NCI-H146 (cell line): ENCODE measurements at regions not wholly inside any gene's neighbourhood (a gene's known extent, or its start where the extent isn't known, plus 50 kb on each side); places are given as distances from the start of the nearest gene placed in this dataset.

ENCODE experiments used
- DNase-seq: peaks from one replicate; lab custom pipeline; 2025; lab: John Stamatoyannopoulos, UW

DNA sequence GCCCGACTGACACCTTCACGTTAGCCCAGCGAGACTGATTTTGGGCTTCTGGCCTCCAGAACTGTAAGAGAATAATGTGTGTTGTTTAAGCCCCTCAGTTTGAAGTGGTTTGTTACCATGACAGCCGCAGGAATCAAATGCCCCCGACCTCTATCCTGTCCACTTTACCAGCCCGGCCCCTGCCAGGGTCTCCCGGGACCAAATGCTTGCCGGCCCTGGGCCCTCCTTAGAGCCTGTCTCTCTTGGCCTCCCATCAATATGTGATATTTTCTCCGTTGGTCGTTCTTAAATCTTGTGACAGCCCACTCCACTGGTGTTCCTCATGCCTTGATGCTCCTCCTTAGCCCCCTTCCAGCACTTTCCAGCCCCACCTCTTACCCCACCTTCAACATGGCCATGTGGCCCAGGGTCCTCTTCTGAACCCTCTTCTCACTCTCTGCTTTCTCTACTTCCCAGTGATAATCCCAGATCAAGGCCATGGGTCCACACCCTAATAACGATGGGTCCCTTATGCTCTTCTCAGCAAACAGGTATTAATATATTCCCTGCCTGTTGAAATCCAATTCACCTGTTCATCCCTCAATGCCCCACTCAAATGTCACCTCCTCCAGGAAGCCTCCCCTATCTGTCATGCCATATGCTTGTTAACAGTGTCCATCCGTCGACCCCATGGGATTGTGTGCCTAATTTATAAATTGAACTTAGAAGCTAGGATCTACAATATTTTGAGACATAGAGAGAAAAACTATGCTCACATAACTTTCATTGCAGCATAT, 192.8 kb downstream of the ZFP36L2 start:
- DNase-seq, result no peak

DNA sequence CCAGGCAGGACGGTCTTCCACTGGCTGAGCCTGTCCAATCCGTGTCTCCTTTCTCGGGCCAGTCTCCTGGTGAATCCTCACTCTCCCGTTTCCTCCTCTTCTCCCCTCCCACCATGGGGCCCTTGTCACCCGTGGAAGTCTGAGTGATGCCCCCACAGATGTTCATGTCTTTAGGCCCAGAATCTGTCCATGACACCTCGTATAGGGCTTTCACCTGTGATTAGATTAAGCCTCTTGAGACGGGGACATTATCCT, 193.5 kb downstream of the ZFP36L2 start:
- no peak for DNase-seq

DNA sequence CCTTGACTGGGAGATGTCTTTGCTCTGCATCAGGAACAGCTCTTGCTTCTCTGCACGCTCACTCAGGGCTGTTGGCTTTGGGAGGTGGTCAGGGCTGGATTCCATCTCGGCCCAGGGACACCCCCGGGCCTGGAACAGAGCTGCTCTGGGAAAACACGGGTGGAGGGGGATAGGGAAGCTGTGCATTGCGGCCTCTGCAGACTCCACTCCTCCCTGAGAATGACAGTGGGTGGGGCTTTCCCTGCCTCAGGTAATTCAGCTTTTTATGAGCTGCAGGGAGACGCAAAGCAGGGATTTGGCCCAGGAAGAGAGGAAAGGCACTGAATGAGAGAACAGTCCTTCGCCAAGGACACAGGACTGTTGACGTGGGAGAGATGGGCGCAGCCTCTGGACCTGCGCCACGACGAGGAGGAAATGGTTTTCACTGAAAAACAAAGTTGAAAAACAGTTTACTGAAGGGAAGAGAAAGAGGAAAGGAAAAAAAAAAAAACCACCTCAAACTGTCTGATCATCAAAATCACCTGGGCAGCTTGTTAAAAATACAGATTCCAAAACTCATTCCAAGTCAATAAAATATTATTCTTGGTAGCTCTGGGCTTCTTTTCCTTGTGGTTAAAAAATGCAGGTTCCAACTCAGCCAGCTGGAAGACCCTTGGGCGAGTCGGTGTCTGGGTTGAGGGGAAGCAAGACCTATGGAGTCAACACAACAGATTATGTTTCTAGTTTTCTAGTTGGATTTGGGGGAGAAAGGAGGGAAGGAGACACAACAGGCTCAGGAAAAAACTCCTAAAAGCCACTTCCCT, 194.0 kb downstream of the ZFP36L2 start:
- no peak for DNase-seq

DNA sequence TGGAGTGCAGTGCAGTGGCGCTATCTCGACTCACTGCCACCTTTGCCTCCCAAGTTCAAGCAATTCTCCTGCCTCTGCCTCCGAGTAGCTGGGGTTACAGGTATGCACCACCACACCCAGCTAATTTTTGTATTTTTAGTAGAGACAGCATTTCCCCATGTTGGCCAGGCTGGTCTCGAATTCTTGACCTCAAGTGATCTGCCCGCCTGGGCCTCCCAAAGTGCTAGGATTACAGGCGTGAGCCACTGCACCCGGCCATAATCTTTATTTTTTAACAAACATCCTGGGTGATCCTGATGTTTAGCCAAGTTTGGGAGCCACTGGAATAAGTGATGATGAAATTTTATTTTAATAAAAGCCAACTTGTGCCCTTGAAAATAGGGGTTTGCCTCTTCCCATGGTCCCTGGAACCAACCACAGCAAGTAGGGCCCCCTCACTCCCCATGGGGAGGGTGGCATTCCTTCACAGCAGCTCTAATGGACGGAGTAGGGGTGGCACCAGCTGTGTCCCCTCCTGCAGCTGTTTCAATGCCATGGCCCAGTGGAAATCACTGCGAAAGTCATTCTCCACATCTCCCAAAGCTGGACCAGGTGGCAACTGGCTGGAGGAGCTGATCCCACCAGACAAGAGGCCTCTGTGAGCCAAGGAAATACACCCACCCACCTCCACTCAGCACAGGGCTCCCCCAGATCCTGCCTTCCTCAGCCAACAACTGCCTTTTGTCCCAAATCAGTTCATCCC, 194.8 kb downstream of the ZFP36L2 start:
- DNase-seq, result no peak

DNA sequence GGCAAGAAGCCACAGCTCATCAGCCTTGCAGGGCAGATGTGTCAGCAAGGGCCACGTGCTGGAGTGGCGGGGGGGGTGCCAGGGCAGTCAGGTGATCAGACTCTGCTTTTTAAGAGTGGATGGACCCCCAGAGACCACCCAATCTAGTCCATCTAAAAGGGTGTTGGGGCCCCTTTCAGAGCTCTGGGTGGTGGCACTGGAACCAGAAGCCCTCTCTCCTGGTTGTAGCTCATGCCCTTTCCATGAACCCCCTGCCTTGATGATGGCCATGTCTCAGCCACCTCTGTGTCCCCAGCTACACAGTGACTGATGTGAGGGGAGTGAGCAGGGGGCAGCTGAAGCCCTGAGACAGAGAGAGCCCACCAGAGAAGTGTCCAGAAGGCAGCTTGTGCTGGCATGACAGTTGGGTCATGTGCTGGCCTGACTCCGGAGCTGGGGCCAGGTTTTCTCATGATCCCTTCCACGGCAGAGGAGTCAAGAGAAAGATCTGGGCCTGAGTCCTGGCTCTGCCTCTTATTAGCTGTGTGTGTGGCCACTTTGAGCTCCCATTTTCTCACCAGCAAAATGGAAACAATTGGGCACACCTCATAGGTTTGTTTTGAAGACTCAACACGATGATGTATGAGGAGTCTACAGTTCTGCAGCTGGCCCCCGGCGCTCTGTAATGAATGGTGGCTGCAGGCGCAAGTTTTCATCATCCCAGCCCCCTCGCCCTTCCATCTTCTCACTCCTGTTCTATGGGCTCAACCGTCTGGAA, 195.7 kb downstream of the ZFP36L2 start:
- DNase-seq, result no peak

DNA sequence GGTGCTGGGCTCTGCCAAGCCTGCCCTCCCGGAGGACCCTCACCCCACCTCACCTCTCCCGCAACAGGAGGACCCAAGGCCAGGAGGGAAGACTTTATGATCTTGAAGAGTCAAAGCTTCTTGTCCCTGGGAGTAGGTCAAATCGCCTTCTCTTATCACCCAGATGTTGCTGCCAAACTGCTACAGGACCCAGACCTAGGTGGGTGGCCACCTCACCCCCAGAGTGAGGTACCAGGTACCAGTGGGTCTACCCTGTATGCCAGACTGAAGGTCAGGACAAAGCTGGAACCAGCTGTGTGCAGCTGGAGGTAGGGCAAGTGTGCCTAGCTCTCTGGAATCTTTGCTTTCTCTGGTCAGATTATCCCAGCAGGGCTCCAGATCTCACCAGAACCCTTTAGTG, 197.2 kb downstream of the ZFP36L2 start:
- no peak for DNase-seq

DNA sequence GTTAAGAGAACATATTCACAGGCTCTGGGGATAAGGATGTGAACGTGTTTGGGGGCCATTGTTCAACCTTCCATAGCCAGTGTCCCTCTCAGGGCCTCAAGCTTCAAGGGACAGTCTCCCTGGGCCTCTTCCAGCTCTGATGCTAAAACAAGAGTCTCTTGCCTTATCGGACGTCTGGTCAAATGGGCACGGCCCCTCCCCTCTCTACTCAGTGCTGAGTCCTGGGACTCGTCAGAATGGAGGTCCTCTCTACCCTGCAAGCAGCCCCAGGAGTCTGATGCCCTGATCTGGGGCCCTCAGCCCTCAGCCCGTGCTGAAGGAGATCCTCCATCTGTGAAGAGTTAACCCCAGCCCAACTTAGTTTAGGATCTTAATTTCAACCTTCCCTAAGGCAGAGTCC, 198.2 kb downstream of the ZFP36L2 start:
- DNase-seq, result no peak

DNA sequence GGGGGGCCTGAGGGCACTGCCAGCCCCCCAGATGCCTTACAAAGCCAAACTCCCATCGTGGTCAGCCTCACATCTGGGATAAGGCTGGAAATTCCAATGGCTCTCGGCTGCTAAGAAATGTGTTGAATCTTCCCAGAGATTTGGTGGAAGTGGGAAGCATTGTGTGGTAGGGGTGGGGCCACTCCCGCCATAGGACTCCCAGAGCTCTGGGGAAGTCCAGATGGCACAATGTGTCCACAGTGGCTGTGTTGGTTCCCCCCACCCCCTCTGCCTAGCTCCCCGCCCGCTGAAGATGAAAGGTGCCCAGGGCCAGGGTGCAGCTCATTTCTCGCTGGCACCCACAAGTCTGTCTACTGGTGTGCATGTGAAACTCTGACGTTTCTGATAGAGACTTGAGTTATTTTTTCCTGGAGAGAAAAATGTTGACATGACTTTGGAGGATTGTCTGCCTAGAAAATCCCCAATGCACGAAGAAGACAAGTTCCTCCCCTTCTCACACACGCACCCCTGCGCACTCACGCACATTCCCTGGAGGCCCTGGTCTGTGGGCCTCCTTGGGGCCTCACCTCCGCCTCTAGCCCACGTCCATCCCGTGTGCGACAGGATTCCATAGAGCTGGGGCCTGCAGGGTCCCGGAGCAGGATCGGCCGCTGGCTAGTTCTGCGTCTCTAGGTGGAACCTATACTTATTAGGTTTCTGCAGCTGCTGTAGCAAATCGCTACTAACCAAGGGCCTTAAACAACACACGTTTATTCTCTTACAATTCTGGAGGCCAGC, 199.1 kb downstream of the ZFP36L2 start:
- no peak for DNase-seq

DNA sequence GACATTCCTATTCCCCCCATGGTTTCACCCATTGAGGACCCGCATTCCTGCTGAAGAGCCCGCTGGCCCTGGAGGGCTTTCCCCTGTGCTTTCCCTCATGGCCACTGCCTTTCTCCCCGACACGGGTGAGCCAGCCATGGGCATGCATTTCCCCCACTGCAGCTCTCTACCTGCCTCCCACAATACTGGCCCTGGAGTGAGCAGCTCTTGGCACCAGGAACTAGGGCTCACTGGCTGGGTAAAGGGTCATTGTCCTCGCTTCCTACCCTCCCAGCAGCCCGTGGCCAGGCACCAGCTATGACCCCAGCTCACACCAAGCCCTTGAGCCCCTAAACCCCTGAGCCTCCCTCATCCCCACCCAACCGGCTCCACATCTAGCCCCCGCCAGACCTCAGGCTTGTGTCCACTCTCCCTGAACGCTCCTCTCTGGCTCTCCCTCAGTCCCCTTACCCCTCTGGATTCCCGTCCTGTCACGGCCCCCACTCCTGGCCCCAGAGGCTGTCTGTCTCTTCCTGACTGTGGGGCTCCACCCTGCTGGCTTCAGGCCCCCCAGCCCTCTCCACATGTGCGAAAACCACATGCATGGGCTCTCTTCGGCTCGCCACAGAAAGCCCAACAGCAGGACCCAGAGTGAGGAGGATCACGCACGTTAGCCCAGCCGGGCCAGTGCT, 199.8 kb downstream of the ZFP36L2 start:
- no peak for DNase-seq

DNA sequence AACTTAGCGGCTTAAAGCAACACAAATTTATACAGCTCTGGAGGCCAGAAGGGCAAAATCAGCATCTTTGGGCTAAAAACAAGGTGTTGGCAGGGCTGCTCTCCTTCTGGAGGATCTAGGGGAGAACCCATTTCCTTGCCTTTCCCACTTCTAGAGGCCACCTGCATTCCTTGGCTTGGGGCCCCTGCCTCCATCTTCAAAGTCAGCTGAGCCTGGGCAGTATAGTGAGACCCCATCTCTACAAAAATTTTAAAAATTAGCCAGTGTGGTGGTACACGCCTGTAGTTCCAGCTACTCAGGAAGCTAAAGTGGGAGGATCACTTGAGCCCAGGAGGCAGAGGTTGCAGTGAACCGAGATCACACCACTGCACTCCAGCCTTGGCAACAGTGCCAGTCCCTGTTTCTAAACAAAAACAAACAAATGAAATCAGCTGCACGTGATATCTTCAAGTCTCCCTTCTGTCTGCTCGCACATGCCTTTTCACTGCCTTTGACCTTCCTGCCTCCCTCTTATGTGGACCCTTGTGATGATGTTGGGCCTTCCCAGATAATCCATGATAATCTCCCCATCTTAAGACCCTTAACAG, 200.6 kb downstream of the ZFP36L2 start:
- no peak for DNase-seq

DNA sequence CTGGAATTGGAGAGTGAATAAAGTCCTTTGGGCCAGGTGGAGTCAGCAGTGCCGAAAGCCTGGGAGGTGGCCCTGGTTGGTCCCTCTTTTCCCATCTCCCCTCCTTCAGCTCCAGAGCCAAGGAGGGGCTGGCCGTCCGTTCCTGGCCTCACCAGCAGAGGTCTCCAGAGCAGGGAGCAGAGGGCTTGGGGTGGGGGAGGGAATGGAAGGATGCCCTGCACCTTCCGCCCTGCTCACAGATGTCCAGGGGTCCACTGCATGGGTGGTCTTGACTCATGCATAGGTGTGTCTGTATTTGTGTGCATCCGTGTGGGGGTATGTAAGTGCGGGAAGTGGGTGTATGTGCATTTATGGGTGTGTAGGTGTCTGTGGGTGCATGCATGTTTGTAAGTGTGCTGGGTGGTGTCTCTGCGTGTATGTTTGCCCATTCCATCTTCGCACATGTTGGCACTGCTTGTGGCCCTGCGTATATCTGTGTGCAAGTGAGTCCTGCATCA, 201.8 kb downstream of the ZFP36L2 start:
- DNase-seq, result peak; percentile 21

DNA sequence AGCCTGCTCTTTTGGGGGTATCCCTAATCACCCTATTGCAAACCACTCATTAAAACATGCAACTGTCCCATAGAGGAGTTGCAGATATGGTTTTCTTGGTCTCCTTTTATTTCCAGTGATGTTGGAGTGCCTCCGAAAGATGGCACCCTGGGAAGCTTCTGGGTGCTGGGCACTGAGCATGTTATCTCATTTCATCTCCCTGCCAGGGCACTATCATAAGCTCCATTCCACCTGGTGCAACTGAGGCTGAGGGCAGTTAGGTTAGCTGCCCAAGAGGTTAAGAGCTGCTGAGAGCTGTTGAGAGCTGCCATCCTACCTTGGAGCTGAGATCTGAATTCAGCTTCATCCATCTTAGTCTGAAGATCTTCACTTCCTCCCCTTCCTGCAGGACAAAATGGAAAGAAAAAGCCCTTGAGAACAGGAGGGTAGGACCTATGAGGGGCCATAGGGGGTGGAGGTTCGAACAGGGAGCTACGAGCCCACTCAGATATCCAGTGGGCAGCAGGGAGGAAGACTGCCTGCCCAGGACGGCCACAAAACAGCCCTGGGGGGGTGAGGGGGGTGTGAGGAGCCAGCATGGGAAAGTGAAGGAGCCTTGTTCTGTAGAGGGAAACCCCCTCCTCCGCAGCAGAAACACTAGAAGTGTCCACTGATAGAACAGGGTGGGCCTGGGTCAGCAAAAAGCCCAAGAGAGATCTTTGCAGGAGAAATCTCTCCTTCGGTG, 202.5 kb downstream of the ZFP36L2 start:
- no peak for DNase-seq

DNA sequence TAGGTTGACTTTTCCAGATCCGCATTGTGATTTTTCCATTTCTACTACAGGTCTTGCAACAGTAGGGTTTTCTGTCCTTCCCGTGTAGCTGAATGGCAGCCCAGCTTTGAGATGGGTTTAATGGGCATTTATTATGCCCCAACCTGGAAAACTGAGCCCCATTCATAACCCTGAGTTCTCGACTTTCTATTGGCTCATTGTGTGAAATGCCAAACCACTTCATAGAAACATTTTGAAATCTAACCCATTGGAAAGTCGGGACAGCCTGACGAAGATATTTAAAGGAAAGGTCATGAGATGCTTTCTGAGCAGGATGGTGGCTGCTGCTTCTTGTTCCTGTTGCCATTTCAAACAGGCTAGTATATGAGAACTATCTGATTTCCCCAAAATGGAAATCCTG, 203.5 kb downstream of the ZFP36L2 start:
- no peak for DNase-seq

DNA sequence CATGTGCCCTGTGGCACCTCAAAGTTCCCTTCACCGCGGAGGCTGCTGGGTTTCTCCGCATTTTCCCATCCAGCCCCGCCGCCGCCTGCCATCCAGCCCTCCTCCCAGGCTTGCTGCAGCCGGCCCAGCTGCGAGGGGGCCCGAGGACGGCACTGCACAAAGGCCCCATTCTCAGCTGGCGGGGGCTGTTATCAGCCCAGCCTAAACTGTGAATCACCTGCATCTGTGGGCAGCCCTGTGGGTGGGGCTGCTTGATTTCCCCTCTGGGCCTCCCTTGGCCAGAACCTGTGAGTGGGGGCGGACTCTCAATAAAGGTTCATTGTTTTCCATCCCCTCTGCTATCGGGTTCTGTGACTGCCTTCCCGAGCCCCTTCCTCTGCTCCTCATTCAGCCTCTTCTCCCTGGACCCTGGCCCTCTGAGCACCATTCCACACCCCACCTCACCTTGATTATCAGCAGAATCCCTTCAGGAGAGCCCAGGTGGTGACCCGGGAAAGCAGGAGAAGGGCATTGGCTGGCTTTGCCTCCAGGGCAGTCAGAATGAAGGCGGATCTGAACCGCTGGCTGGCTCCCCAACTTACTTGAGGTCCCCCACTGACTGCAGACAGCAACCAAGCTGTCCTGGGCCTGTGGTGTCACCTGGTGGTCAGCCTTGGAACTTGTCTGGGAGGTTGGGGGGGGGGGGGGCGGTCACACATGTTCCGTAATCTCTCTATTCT, 204.5 kb downstream of the ZFP36L2 start:
- DNase-seq, result no peak

DNA sequence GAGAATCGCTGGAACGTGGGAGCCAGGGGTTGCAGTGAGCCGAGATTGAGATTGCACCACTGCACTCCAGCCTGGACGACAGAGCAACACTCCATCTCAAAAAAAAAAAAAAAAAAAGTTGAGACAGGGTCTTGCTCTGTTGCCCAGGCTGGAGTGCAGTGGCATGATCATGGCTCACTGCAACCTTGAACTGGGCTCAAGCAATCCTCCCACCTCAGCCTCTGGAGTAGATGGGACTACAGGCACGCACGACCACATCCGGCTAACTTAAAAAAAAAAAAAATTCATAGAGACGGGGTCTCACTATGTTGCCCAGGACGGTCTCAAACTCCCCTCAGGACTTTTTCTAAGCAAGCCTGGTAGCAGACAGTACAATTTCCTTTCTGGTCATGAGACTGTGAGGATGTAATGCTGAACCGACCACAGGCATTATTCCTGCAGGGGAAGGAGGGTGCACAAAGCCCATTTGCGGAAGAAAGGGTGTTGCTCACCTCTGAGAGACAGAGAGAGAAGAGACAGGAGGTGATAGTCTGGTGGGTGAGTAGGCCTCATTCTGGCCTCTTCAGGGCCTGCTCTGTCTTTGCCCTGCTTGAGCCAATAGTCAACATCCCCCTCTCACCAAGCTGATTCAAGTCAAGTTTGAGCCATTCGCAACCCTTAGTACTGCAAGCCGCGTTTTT, 205.3 kb downstream of the ZFP36L2 start:
- DNase-seq, result no peak

DNA sequence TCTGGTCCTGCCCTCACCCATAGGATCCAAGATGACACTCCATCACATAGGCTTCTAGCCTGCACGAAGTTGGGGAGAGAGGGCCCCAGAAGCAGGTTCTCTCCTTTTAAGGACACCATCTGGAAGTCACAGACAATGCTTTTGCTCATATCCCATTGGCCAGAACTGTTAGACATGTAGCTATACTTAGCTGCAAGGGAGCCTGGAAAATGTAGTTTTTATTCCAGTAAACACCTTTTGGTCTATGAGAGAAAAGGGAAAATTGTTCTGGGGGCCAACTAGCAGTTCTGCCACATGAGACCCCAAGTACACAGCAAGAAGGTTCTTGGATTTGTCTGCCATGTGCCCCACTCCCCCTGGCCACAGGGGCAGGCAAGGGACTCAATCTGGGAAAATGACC, 206.1 kb downstream of the ZFP36L2 start:
- no peak for DNase-seq

DNA sequence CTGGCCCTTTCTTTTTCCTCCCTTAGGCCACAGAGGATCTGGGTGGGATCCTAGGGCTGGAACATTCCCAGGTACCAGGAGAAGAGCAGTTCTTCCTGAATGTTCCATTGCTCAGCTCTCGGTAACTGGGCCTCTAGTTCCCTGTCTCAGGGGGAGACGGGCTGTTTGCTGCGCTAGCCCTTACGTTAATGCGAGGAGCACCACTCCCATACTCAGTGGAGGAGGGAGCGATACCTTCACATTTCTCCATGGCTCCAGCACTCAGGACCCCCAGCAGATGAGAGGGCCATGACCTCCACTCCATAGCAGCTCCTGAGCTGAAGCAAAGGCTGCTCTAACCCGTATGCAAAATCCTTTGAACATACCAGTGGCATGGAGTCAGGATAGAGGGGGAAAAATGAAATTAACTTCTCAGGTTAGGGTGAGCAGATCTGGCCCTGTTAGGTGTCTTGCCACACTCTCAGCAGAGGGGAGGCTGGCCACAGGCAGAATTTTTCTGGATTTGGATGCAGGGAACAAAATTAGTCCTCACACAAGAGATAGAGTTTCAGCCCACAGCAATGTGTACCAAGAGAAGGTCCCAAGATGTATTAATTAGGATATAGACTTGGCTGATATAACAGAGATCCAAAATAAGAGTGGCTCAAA, 206.7 kb downstream of the ZFP36L2 start:
- DNase-seq, result no peak

DNA sequence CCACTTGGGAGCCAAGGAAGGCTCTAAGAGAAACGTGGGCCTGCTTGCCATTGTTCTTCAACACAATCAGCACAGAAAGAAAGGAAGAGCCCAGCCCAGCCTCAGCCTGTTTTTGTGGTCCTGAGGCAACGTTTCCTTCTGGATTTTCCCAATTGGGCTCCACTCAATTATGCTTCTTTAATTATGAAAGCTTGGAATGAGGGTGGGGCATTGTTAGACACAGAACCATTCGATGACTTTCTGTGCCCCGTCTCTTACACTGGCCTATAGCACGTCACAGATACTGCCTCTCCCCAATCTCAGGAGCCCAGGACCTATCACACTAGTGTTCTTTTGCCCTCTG, 207.4 kb downstream of the ZFP36L2 start:
- DNase-seq, result no peak
